GM19468 (cell line): ENCODE measurements at regions not wholly inside any gene's neighbourhood (a gene's known extent, or its start where the extent isn't known, plus 50 kb on each side); places are given as distances from the start of the nearest gene placed in this dataset.
"Not testable (repeated sequence)": the region's sequence is repeated elsewhere in the genome, so short reads cannot be mapped to it uniquely, and the experiment has no call there.

Experiments
- ATAC-seq: cut with Tn5 transposase; IDR thresholded peaks from one replicate; pipeline ENCODE4 v1.9.1; 2021; ENCODE audit warnings: mild to moderate bottlenecking, moderate library complexity, moderate number of reproducible peaks; ENCODE audit not compliant: unreplicated experiment; ENCODE audit errors: extremely low read depth

- ATAC-seq: no peak
Observed at GRCh38 chr22:48405741-48406140, 1421.9 kb downstream of the BRD1 start.

- ATAC-seq: no peak
Observed at GRCh38 chr22:48404801-48405447, 1422.7 kb downstream of the BRD1 start.

- no peak for ATAC-seq
Observed at GRCh38 chr22:48403521-48404403, 1423.9 kb downstream of the BRD1 start.

- ATAC-seq: no peak
Observed at GRCh38 chr22:48402591-48403031, 1425.1 kb downstream of the BRD1 start.

GRCh38 chr22:48401523-48401922 is 1426.2 kb downstream of the BRD1 start:
- not testable (repeated sequence) for ATAC-seq

- ATAC-seq: no peak
Observed at GRCh38 chr22:48398181-48398905, 1429.3 kb downstream of the BRD1 start.

- no peak for ATAC-seq
Observed at GRCh38 chr22:48397531-48398180, 1430.0 kb downstream of the BRD1 start.

- ATAC-seq: no peak
Observed at GRCh38 chr22:48396785-48397530, 1430.7 kb downstream of the BRD1 start.

- no peak for ATAC-seq
Observed at GRCh38 chr22:48396091-48396784, 1431.4 kb downstream of the BRD1 start.

- no peak for ATAC-seq
Observed at GRCh38 chr22:48395201-48395600, 1432.5 kb downstream of the BRD1 start.

GRCh38 chr22:48394787-48395186 is 1432.9 kb downstream of the BRD1 start:
- no peak for ATAC-seq

- ATAC-seq: no peak
Observed at GRCh38 chr22:48393885-48394284, 1433.8 kb downstream of the BRD1 start.

- no peak for ATAC-seq
Observed at GRCh38 chr22:48393041-48393370, 1434.7 kb downstream of the BRD1 start.

GRCh38 chr22:48391820-48392219 is 1435.9 kb downstream of the BRD1 start:
- no peak for ATAC-seq

- ATAC-seq: no peak
Observed at GRCh38 chr22:48391171-48391711, 1436.4 kb downstream of the BRD1 start.

- no peak for ATAC-seq
Observed at GRCh38 chr22:48389916-48390315, 1437.8 kb downstream of the BRD1 start.

GRCh38 chr22:48382197-48382596 is 1445.5 kb downstream of the BRD1 start:
- ATAC-seq: no peak

GRCh38 chr22:48380016-48380665 is 1447.5 kb downstream of the BRD1 start:
- ATAC-seq: no peak
